Urinary bladder (tissue), 3 donors: ENCODE measurements at regions not wholly inside any gene's neighbourhood (a gene's known extent, or its start where the extent isn't known, plus 50 kb on each side); places are given as distances from the start of the nearest gene placed in this dataset.

Experiments used
- DNase-seq: peaks from one replicate; pipeline ENCODE4 v3.0.0-alpha.2; 2015; ENCODE audit errors: extremely low spot score
- H3K27ac ChIP-seq: one replicate; pipeline ENCODE4 v1.5.1; 2013; ENCODE audit warnings: low read depth, mild to moderate bottlenecking, moderate library complexity
- H3K36me3 ChIP-seq: one replicate; pipeline ENCODE4 v1.6.1; 2013; ENCODE audit warnings: mild to moderate bottlenecking, moderate library complexity; ENCODE audit not compliant: insufficient read depth
- H3K4me1 ChIP-seq: one replicate; pipeline ENCODE4 v1.6.1; 2013; ENCODE audit warnings: mild to moderate bottlenecking, moderate library complexity; ENCODE audit not compliant: insufficient read depth
- H3K4me3 ChIP-seq: one replicate; pipeline ENCODE4 v1.5.1; 2013; ENCODE audit warnings: low read depth, low read length
- WGBS: extraction: QIAGEN DNeasy Blood & Tissue Kit; methylation state at CpG from one replicate; pipeline ENCODE4 v1.1.7; 2013; 5-methylcytosine and 5-hydroxymethylcytosine counted together
- donor health status: healthy with polysubstance abuse.
- donor health status: healthy.

GRCh38 chr12:67452119-67452805, 183.1 kb downstream of the CAND1 start:
- no peaks in the 10 kb centered on the region for H3K36me3 ChIP-seq
- no peak overlapping the region for H3K4me3 ChIP-seq
- 77% methylated on average over 7 of the region's 7 CpGs for WGBS
- no peak for DNase-seq
- H3K4me1 ChIP-seq, result no peaks in the 10 kb centered on the region
- H3K27ac ChIP-seq, result no peak overlapping the region

DNA sequence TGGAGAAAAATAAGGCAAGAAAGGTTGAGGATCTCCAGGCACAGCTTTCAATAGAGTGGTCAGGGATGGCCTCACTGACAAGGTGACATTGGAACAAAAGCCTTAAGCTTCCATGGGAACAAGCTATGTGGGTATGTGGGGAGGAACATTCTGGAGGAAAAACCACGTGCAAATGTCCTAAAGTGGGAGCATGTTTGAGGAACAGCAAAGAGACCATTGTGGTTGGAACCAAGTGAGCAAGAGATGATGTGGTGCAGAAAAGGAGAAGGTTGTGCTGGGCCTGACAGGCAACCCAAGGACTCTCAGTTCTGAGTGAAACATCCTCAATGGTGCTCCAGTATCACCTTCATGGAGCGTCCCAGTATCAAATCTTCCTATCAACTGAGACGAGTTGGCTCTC, 184.0 kb downstream of the CAND1 start:
- Histone ChIP-seq H3K4me3 (no peak overlapping the region), H3K27ac (no peak overlapping the region), H3K36me3 (no peaks in the 10 kb centered on the region), H3K4me1 (no peaks in the 10 kb centered on the region)
- DNase-seq, result no peak
- 60% methylated on average over 3 of the region's 3 CpGs for WGBS

DNA sequence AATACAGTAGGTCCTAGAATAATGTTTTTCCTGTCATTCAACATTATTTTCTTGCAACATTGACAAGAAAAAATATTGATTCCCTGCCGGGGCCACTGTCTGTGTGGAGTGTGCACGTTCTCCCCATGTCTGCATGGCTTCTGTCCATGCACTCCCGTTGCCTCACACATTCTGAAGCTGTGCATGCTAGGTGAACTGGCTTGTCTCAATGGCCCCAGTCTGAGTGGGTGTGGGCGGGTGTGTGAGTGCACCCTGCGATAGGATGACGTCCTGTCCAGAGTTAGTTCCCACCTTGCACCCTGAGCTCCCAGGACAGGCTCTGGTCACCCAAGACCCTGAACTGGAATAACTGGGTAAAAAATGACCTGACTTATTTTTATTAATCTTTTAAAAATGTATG, 186.1 kb downstream of the CAND1 start:
- Histone ChIP-seq H3K4me3 (no peak overlapping the region), H3K27ac (no peak overlapping the region), H3K4me1 (no peaks in the 10 kb centered on the region), H3K36me3 (no peaks in the 10 kb centered on the region)
- WGBS, result 91% methylated on average over 6 of the region's 6 CpGs
- no peak for DNase-seq

- WGBS, result 8% methylated on average over 3 of the region's 3 CpGs
- H3K36me3 ChIP-seq, result no peaks in the 10 kb centered on the region
- DNase-seq, result no peak
Measured at GRCh38 chr12:67456431-67456901, 187.3 kb downstream of the CAND1 start.

DNA sequence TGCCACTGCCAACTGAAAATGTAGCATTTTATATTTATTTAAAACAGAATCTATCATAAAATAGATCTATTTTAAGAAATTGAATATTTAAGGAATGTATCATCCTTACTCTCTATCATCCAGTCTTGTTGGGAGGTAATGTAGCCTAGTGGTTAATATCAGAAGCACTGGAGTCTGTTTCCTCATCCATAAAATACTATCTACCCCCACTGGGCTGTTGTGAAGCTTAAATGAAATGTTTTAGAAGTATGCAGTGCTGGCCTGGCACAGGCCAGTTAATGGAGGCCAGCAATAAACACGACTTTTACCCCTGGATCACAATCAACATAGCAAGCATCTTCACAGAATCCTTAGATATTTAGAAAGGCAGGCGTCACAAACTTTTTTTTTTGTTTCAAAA, 188.0 kb downstream of the CAND1 start:
- WGBS, result 55% methylated on average over 2 of the region's 2 CpGs
- Histone ChIP-seq H3K4me3 (no peak overlapping the region), H3K4me1 (no peaks in the 10 kb centered on the region), H3K36me3 (no peaks in the 10 kb centered on the region), H3K27ac (no peak overlapping the region)
- DNase-seq, result no peak

More at GRCh38 chr12:67456431-67456901, 187.3 kb downstream of the CAND1 start:
- Histone ChIP-seq H3K27ac (no peak overlapping the region), H3K4me3 (no peak overlapping the region), H3K4me1 (no peaks in the 10 kb centered on the region)

DNA sequence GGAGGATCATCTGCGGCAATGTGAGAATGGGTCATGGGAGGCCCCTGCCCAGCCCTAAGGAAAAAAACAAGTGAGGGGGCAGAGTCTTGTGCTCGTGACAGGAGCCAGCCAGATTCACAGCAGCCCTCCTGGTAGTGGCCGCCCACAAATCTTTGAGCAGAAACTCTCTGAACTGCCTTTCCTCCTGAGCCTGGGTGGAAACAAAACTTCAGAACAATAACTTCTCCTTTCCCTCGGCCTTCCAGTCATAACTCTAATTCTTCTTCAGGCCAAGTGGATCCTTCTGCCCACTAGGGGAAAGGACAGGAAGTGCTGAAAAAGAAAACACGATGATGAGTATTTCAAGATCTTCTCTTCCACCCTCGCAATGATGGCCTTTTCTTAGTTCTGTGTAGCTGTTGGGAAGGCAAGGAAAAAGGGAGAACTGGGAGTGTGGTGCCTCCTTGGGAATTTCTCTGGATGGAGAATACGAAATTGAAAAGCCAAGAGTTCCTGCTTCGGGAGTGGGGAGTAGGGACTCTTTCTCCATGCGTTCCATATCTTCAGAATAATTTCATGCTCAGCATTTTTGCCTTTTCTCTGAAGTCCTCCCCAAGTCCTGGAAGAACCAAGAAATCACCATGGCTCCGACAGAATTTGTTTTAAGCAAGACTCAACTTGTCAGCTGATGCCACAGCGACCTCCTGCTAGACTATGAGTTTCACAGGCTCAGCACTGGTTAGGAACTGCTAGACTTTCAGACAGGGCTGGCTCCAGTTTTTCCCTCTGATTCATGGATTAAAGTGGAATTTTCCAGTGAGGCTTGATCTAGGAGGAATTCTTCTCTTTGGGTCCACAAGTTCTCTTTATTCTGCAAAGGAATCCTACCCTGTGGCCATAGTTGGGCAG, 188.9 kb downstream of the CAND1 start:
- H3K27ac ChIP-seq, result no peak overlapping the region
- WGBS, result 78% methylated on average over 11 of the region's 11 CpGs
- H3K4me3 ChIP-seq, result no peak overlapping the region
- no peaks in the 10 kb centered on the region for H3K36me3 ChIP-seq
- H3K4me1 ChIP-seq, result no peaks in the 10 kb centered on the region
- DNase-seq, result no peak

GRCh38 chr12:67459173-67459572, 189.4 kb upstream of the DYRK2 start:
- H3K4me3 ChIP-seq, result no peak overlapping the region
- no peak overlapping the region for H3K27ac ChIP-seq
- WGBS, result 75% methylated on average over 1 of the region's 1 CpG
- H3K4me1 ChIP-seq, result no peaks in the 10 kb centered on the region
- DNase-seq, result no peak
- H3K36me3 ChIP-seq, result no peaks in the 10 kb centered on the region

GRCh38 chr12:67459578-67459977, 189.0 kb upstream of the DYRK2 start:
- 93% methylated on average over 4 of the region's 4 CpGs for WGBS
- H3K4me1 ChIP-seq, result no peaks in the 10 kb centered on the region

DNA sequence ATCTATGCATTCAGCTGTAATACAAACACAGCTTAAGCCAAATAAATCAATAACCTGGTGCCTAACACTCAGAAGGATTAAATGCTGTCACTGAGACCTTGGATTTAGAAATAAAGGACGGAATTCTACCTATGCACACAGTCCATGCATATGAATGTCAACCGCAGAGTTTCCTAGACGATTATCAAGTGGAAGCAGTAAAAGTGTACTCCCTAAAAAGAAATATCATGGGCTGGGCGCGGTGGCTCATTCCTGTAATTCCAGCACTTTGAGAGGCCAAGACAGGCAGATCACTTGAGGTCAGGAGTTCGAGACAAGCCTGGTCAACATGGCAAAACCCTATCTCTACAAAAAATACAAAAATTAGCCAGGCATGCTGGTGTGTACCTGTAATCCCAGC, 188.2 kb upstream of the DYRK2 start:
- DNase-seq, result no peak
- WGBS, result 63% methylated on average over 6 of the region's 6 CpGs
- Histone ChIP-seq H3K36me3 (no peaks in the 10 kb centered on the region), H3K27ac (no peak overlapping the region), H3K4me1 (no peaks in the 10 kb centered on the region), H3K4me3 (no peak overlapping the region)

More at GRCh38 chr12:67459578-67459977, 189.0 kb upstream of the DYRK2 start:
- H3K4me3 ChIP-seq, result no peak overlapping the region
- no peak for DNase-seq
- no peak overlapping the region for H3K27ac ChIP-seq
- H3K36me3 ChIP-seq, result no peaks in the 10 kb centered on the region

- Histone ChIP-seq H3K4me3 (no peak overlapping the region), H3K36me3 (no peaks in the 10 kb centered on the region), H3K4me1 (no peaks in the 10 kb centered on the region), H3K27ac (no peak overlapping the region)
- no peak for DNase-seq
- WGBS, result 79% methylated on average over 2 of the region's 2 CpGs
Measured at GRCh38 chr12:67468549-67469245, 179.8 kb upstream of the DYRK2 start.

DNA sequence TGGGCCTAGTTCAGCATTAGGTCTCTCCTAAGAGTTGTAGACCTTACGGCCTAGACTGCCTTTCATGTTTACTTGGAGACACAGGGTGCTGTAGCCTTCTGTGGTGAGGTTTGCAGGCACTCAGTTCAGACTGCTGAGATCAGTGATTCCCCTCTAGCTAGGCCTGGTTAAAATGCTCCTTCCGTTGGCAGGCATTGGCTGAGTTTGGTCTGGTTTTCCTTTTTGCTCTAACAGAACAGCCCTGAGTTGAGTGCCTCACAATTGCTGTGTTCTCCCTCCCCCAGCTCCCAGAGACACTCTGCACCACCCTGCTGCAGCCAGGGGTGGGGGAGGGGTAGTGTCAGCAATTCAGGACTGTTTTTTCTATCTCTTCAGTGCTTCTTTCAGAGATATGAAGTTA, 178.9 kb upstream of the DYRK2 start:
- WGBS, result 62% methylated on average over 2 of the region's 2 CpGs
- Histone ChIP-seq H3K27ac (no peak overlapping the region), H3K36me3 (no peaks in the 10 kb centered on the region), H3K4me1 (no peaks in the 10 kb centered on the region), H3K4me3 (no peak overlapping the region)
- DNase-seq, result no peak

DNA sequence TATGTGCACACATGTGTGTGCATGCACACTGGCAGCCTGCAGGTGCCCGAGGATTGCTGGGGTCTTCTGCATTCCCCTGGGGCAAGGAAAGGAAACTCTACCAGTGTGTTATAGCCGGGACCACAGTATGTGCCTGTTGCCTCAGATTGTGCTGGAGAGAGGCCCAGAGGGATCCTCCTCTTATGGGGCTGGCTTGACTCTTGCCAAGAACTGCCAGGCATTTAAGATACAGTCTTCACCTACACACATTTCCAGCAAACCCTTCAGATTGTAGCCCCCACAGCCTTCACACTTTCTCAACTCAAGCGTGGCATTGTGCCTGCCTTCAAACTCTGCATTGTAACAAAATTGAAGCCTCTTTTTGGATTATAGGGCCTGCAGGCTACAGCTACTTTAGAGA, 176.7 kb upstream of the DYRK2 start:
- no peaks in the 10 kb centered on the region for H3K36me3 ChIP-seq
- H3K27ac ChIP-seq, result no peak overlapping the region
- no peaks in the 10 kb centered on the region for H3K4me1 ChIP-seq
- no peak overlapping the region for H3K4me3 ChIP-seq
- DNase-seq, result no peak
- 56% methylated on average over 3 of the region's 3 CpGs for WGBS

DNA sequence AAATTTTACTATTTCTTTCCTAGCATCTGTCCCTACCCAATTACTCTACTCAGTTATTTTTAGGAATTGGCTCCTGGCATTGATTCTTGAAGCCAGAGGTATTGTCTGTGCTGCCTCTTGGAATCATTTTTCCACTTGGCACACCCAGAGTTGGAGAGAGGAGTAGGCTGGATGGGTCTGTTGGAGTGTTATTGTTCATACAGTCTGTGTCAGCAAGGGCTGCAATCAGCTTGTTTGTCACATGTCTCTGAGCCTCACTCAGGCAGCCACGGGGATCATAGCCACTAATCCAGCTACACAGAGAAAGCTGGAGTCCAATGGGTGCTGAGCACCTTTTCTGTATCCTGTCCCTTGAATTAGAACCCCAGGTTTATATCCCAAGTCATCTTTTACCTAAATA, 176.0 kb upstream of the DYRK2 start:
- no peak for DNase-seq
- Histone ChIP-seq H3K27ac (no peak overlapping the region), H3K36me3 (no peaks in the 10 kb centered on the region), H3K4me3 (no peak overlapping the region), H3K4me1 (no peaks in the 10 kb centered on the region)
- 36% methylated on average over 1 of the region's 1 CpG for WGBS
